CD4-positive, alpha-beta T cell treated with Interleukin-15 for 4 hours (primary cell): ENCODE measurements at regions not wholly inside any gene's neighbourhood (a gene's known extent, or its start where the extent isn't known, plus 50 kb on each side); places are given as distances from the start of the nearest gene placed in this dataset.

Source experiments
- DNase-seq: peaks from one replicate; pipeline ENCODE4 v3.0.0-alpha.2; 2020; ENCODE audit warnings: low spot score

- DNase-seq: no peak
Observed at GRCh38 chr17:79470754-79471153, 140.1 kb downstream of the RBFOX3 start.

GRCh38 chr17:79469646-79470045 is 141.2 kb downstream of the RBFOX3 start:
- DNase-seq: no peak

- DNase-seq: no peak
Observed at GRCh38 chr17:79468183-79468944, 142.5 kb downstream of the RBFOX3 start.

GRCh38 chr17:79466562-79467350 is 144.1 kb downstream of the RBFOX3 start:
- DNase-seq: no peak

GRCh38 chr17:79465681-79466025 is 145.2 kb downstream of the RBFOX3 start:
- no peak for DNase-seq

GRCh38 chr17:79465011-79465680 is 145.7 kb downstream of the RBFOX3 start:
- DNase-seq: no peak

- DNase-seq: no peak
Observed at GRCh38 chr17:79464318-79465010, 146.4 kb downstream of the RBFOX3 start.

- DNase-seq: no peak
Observed at GRCh38 chr17:79463421-79464317, 147.2 kb downstream of the RBFOX3 start.

- DNase-seq: no peak
Observed at GRCh38 chr17:79461041-79461440, 149.8 kb downstream of the RBFOX3 start.

- no peak for DNase-seq
Observed at GRCh38 chr17:79459846-79460245, 151.0 kb downstream of the RBFOX3 start.

- DNase-seq: no peak
Observed at GRCh38 chr17:79459003-79459655, 151.7 kb downstream of the RBFOX3 start.

GRCh38 chr17:79458356-79458755 is 152.5 kb downstream of the RBFOX3 start:
- no peak for DNase-seq

GRCh38 chr17:79457889-79458288 is 153.0 kb downstream of the RBFOX3 start:
- DNase-seq: no peak

GRCh38 chr17:79457376-79457775 is 153.5 kb downstream of the RBFOX3 start:
- no peak for DNase-seq

GRCh38 chr17:79455636-79456035 is 155.2 kb downstream of the RBFOX3 start:
- no peak for DNase-seq

GRCh38 chr17:79454826-79455225 is 156.0 kb downstream of the RBFOX3 start:
- DNase-seq: no peak

- DNase-seq: no peak
Observed at GRCh38 chr17:79453481-79453880, 157.4 kb downstream of the RBFOX3 start.

GRCh38 chr17:79452706-79453105 is 158.1 kb downstream of the RBFOX3 start:
- DNase-seq: no peak

- no peak for DNase-seq
Observed at GRCh38 chr17:79451167-79451566, 159.7 kb downstream of the RBFOX3 start.

- no peak for DNase-seq
Observed at GRCh38 chr17:79446399-79447009, 164.3 kb downstream of the RBFOX3 start.
